H1 (cell line): ENCODE measurements at regions not wholly inside any gene's neighbourhood (a gene's known extent, or its start where the extent isn't known, plus 50 kb on each side); places are given as distances from the start of the nearest gene placed in this dataset.

Experiments used
- CTCF ChIA-PET: fragments of 300-600 bp; sonication (Branson Sonifier 250); formaldehyde crosslinking; loops from one replicate; lab custom pipeline; 2021; ENCODE audit not compliant: partially characterized antibody; lab: Charles Lee
- POLR2A ChIA-PET: fragments of 300-600 bp; sonication (Branson Sonifier 250); formaldehyde crosslinking; loops from one replicate; lab custom pipeline; 2021; ENCODE audit warnings: inconsistent platforms; ENCODE audit not compliant: partially characterized antibody; lab: Charles Lee
- DNase-seq, 2 experiments: peaks; one replicate each; pipeline versions ENCODE4 v3.0.0 to v3.0.0-alpha.2; 2010 to 2022; ENCODE audit warnings: low spot score in 2 of 2, low read depth in 1 of 2, mixed read lengths in 1 of 2
- FAIRE-seq: peaks from 2 replicates; lab custom pipeline; 2011; peaks lifted over from hg19 to GRCh38; lab: Jason Lieb, UNC
- H2AFZ ChIP-seq: 2 replicates; pipeline ENCODE4 v1.8.1; 2012; ENCODE audit warnings: low read length, inconsistent platforms
- H2AK5ac ChIP-seq: 2 replicates; pipeline ENCODE4 v1.6.1; 2013; ENCODE audit warnings: low read depth, low read length
- H2BK120ac ChIP-seq: replicated peaks from 2 replicates; pipeline ENCODE3; 2013; ENCODE audit warnings: low read depth, low read length, inconsistent platforms
- H2BK12ac ChIP-seq: 2 replicates; pipeline ENCODE4 v1.6.1; 2013; ENCODE audit warnings: low read depth, low read length
- H2BK15ac ChIP-seq: 2 replicates; pipeline ENCODE4 v1.6.1; 2013; ENCODE audit warnings: low read length
- H2BK20ac ChIP-seq: 2 replicates; pipeline ENCODE4 v1.6.1; 2013; ENCODE audit warnings: low read length
- H2BK5ac ChIP-seq: 2 replicates; pipeline ENCODE4 v1.6.1; 2013; ENCODE audit warnings: low read depth, low read length
- H3K14ac ChIP-seq: 2 replicates; pipeline ENCODE4 v1.6.1; 2013; ENCODE audit warnings: inconsistent platforms; ENCODE audit not compliant: insufficient read length
- H3K18ac ChIP-seq: 2 replicates; pipeline ENCODE4 v1.6.1; 2013; ENCODE audit warnings: low read length; ENCODE audit errors: extremely low read depth
- H3K23ac ChIP-seq: 2 replicates; pipeline ENCODE4 v1.6.1; 2013; ENCODE audit warnings: inconsistent platforms; ENCODE audit not compliant: insufficient read length
- H3K23me2 ChIP-seq: 2 replicates; pipeline ENCODE4 v1.6.1; 2013; ENCODE audit warnings: low read depth, low read length
- H3K27ac ChIP-seq: 2 replicates; pipeline ENCODE4 v1.6.1; 2011; ENCODE audit warnings: low read depth, low read length, inconsistent platforms
- H3K27me3 ChIP-seq, 4 experiments: replicated peaks in 1 of 4; 1 replicate in 1 of 4; 2 replicates in 3 of 4; pipeline versions ENCODE4 v1.6.1 to v1.8.1; 2011 to 2013; ENCODE audit warnings: low read length in 3 of 4, mild to moderate bottlenecking in 3 of 4, inconsistent platforms in 2 of 4, mixed read lengths in 2 of 4, moderate library complexity in 1 of 4; ENCODE audit not compliant: control insufficient read depth in 3 of 4, insufficient read depth in 3 of 4; ENCODE audit errors: extremely low read depth in 1 of 4
- H3K36me3 ChIP-seq, 4 experiments: 2 replicates each; pipeline versions ENCODE4 v1.6.1 to v1.8.1; 2011 to 2013; ENCODE audit warnings: mild to moderate bottlenecking in 4 of 4, low read length in 3 of 4, moderate library complexity in 2 of 4, control low read depth in 1 of 4, inconsistent platforms in 1 of 4; ENCODE audit not compliant: insufficient read depth in 4 of 4, control insufficient read depth in 2 of 4
- H3K4ac ChIP-seq: replicated peaks from 2 replicates; pipeline ENCODE3; 2013; ENCODE audit warnings: low read length, low read depth, mixed read lengths, inconsistent platforms; ENCODE audit not compliant: insufficient read length
- H3K4me1 ChIP-seq, 4 experiments: replicated peaks in 1 of 4; 1 replicate in 1 of 4; 2 replicates in 3 of 4; pipeline versions ENCODE4 v1.6.1 to v1.8.1; 2011 to 2013; ENCODE audit warnings: low read length in 3 of 4, inconsistent platforms in 2 of 4, mixed read lengths in 1 of 4; ENCODE audit not compliant: insufficient read depth in 4 of 4, control insufficient read depth in 3 of 4
- H3K4me2 ChIP-seq, 2 experiments: 2 replicates each; pipeline versions ENCODE4 v1.6.1 to v1.8.1; 2011 to 2013; ENCODE audit warnings: low read depth in 2 of 2, low read length in 2 of 2, control low read depth in 1 of 2, inconsistent platforms in 1 of 2, mild to moderate bottlenecking in 1 of 2; ENCODE audit not compliant: insufficient read depth in 1 of 2
- H3K4me3 ChIP-seq, 4 experiments: fragments of 200-600, 300-600 bp in 1 of 4; sonication (generic), shearing (Covaris generic), sonication (Bioruptor Twin) in 1 of 4; 2 replicates each; pipeline versions ENCODE4 v1.5.1 to v1.8.1; 2011 to 2016; ENCODE audit warnings: low read length in 4 of 4, low read depth in 3 of 4, control low read depth in 2 of 4, inconsistent platforms in 2 of 4, mild to moderate bottlenecking in 2 of 4, mixed read lengths in 1 of 4, moderate library complexity in 1 of 4; ENCODE audit not compliant: insufficient read depth in 2 of 4; ENCODE audit errors: extremely low read depth in 1 of 4
- H3K56ac ChIP-seq: replicated peaks from 2 replicates; pipeline ENCODE3; 2013; ENCODE audit warnings: low read depth, mild to moderate bottlenecking, mixed read lengths, low read length, inconsistent platforms; ENCODE audit not compliant: insufficient read length
- H3K79me1 ChIP-seq: 2 replicates; pipeline ENCODE4 v1.6.1; 2013; ENCODE audit warnings: low read depth, low read length, control low read depth
- H3K79me2 ChIP-seq, 2 experiments: 2 replicates each; pipeline versions ENCODE4 v1.6.1 to v1.8.1; 2012 to 2013; ENCODE audit warnings: low read length in 2 of 2, mild to moderate bottlenecking in 2 of 2, inconsistent platforms in 1 of 2; ENCODE audit not compliant: insufficient read depth in 2 of 2, control insufficient read depth in 1 of 2
- H3K9ac ChIP-seq, 4 experiments: replicated peaks in 1 of 4; 1 replicate in 1 of 4; 2 replicates in 3 of 4; pipeline versions ENCODE4 v1.6.1 to v1.8.1; 2011 to 2013; ENCODE audit warnings: low read depth in 3 of 4, low read length in 3 of 4, control low read depth in 2 of 4, mild to moderate bottlenecking in 2 of 4, moderate library complexity in 2 of 4, inconsistent platforms in 1 of 4; ENCODE audit errors: extremely low read depth in 1 of 4
- H3K9me3 ChIP-seq, 2 experiments: 2 replicates each; pipeline versions ENCODE4 v1.6.1 to v1.8.1; 2012 to 2013; ENCODE audit warnings: mild to moderate bottlenecking in 2 of 2, moderate library complexity in 2 of 2, control low read depth in 1 of 2, inconsistent platforms in 1 of 2, low read depth in 1 of 2, low read length in 1 of 2, mixed read lengths in 1 of 2; ENCODE audit not compliant: insufficient read depth in 2 of 2
- H4K20me1 ChIP-seq, 2 experiments: replicated peaks in 1 of 2; 2 replicates each; pipeline versions ENCODE3 to v1.8.1; 2011 to 2013; ENCODE audit warnings: inconsistent platforms in 2 of 2, low read length in 2 of 2, mild to moderate bottlenecking in 1 of 2; ENCODE audit not compliant: insufficient read depth in 2 of 2, control insufficient read depth in 1 of 2
- H4K5ac ChIP-seq: 2 replicates; pipeline ENCODE4 v1.6.1; 2013; ENCODE audit warnings: low read length, low read depth, mixed read lengths, inconsistent platforms; ENCODE audit not compliant: insufficient read length
- H4K8ac ChIP-seq: 2 replicates; pipeline ENCODE4 v1.8.0; 2013; ENCODE audit warnings: mild to moderate bottlenecking, moderate library complexity, low read length, inconsistent platforms; ENCODE audit not compliant: insufficient read depth; ENCODE audit errors: extremely low read depth
- H4K91ac ChIP-seq: replicated peaks from 2 replicates; pipeline ENCODE3; 2013; ENCODE audit warnings: low read length, mixed read lengths, inconsistent platforms; ENCODE audit not compliant: insufficient read length
- BACH1 ChIP-seq: IDR thresholded peaks from 2 replicates; pipeline ENCODE4 v1.6.1; 2012; ENCODE audit warnings: low read length, improper control_type of control experiment
- GTF2F1 ChIP-seq: IDR thresholded peaks from 2 replicates; pipeline ENCODE4 v1.6.1; 2012; ENCODE audit warnings: low read depth, low read length, improper control_type of control experiment, borderline replicate concordance
- RAD21 ChIP-seq, 2 experiments: IDR thresholded peaks in 1 of 2; conservative IDR thresholded peaks in 1 of 2; 2 replicates each; pipeline ENCODE4 v1.6.1; 2011; ENCODE audit warnings: low read depth in 2 of 2, low read length in 2 of 2, improper control_type of control experiment in 1 of 2, inconsistent platforms in 1 of 2, mild to moderate bottlenecking in 1 of 2, moderate library complexity in 1 of 2
- RFX5 ChIP-seq: IDR thresholded peaks from 2 replicates; pipeline ENCODE4 v1.6.1; 2011; ENCODE audit warnings: low read depth, low read length, improper control_type of control experiment, borderline replicate concordance
- SIN3A ChIP-seq, 2 experiments: IDR thresholded peaks in 1 of 2; conservative IDR thresholded peaks in 1 of 2; 2 replicates each; pipeline ENCODE4 v1.6.1; 2011 to 2012; ENCODE audit warnings: low read length in 2 of 2, improper control_type of control experiment in 1 of 2, low read depth in 1 of 2, mild to moderate bottlenecking in 1 of 2
- YY1 ChIP-seq: IDR thresholded peaks from 2 replicates; pipeline ENCODE4 v1.6.1; 2011; ENCODE audit warnings: low read depth, mild to moderate bottlenecking, low read length
- whole genome bisulfite sequencing, 2 experiments: shearing (Covaris generic) in 1 of 2; methylation state at CpG; one replicate each; pipeline versions ENCODE4 v1.1.6 to v1.1.7; 2013 to 2015; ENCODE audit warnings: low lambda C conversion rate in 2 of 2, mixed read lengths in 2 of 2, inconsistent platforms in 1 of 2, low coverage in 1 of 2, missing lambda C conversion rate in 1 of 2; ENCODE audit not compliant: insufficient replicate concordance in 2 of 2, insufficient coverage in 1 of 2, insufficient read length in 1 of 2; ENCODE audit errors: extremely low coverage in 1 of 2, missing lambda C conversion rate in 1 of 2; 5-methylcytosine and 5-hydroxymethylcytosine counted together

- no peak overlapping the region for H2BK20ac ChIP-seq
- H3K56ac ChIP-seq, result no peak overlapping the region
- TF ChIP-seq SIN3A (conservative IDR thresholded peaks at IDR 0.05 in 1 of 2, IDR thresholded peaks at IDR 0.05 in 1 of 2; ENCODE audit: low read depth in 1 of 2, low read length in 2 of 2) (no peak), RAD21 (IDR thresholded peaks at IDR 0.05 in 1 of 2, conservative IDR thresholded peaks at IDR 0.05 in 1 of 2; ENCODE audit: low read depth in 2 of 2, low read length in 2 of 2) (no peak), BACH1 (no peak), GTF2F1 (no peak), YY1 (no peak), RFX5 (no peak)
- TF ChIP-seq, all 59 proteins: peak for 0
- ChIA-PET POLR2A (no interaction called here), CTCF (interaction anchor here (2.2 kb wide), 1 partner anchor 19 kb away, joined by 5 read pairs; no protein-coding TSS in a partner anchor)
- Histone ChIP-seq H3K27ac (no peak overlapping the region), H3K9ac (no peak overlapping the region), H3K4me3 (no peak overlapping the region), H4K5ac (no peak overlapping the region), H2AFZ (no peak overlapping the region), H2BK15ac (no peak overlapping the region), H3K36me3 (no peaks in the 10 kb centered on the region), H2BK12ac (no peak overlapping the region), H4K91ac (no peak overlapping the region), H3K4ac (no peak overlapping the region), H3K79me1 (no peaks in the 10 kb centered on the region), H3K9me3 (peaks cover 0 to 3% of the 10 kb centered on the region in 2 experiments; a peak in 1 of 4 replicates), H2BK120ac (no peak overlapping the region), H3K27me3 (no peaks in the 10 kb centered on the region), H4K8ac (no peak overlapping the region), H2BK5ac (no peak overlapping the region), H3K18ac (no peak overlapping the region), H4K20me1 (no peaks in the 10 kb centered on the region), H3K4me2 (no peak overlapping the region), H2AK5ac (no peak overlapping the region), H3K79me2 (no peaks in the 10 kb centered on the region), H3K4me1 (no peaks in the 10 kb centered on the region), H3K14ac (no peak overlapping the region), H3K23ac (no peak overlapping the region), H3K23me2 (no peaks in the 10 kb centered on the region; the same call in 1 of the 2 replicates)
- DNase-seq (no peak), FAIRE-seq (no peak)
- 91% methylated on average over 4 of the region's 4 CpGs; no CpG with 5 or more reads in 1 of the 2 experiments for WGBS, 2 experiments
Measured at GRCh38 chr9:23172206-23172605, 653.8 kb downstream of the ELAVL2 start.
